ENCODE measurements at regions not wholly inside any gene's neighbourhood (a gene's known extent, or its start where the extent isn't known, plus 50 kb on each side); places are given as distances from the start of the nearest gene placed in this dataset.

DNA sequence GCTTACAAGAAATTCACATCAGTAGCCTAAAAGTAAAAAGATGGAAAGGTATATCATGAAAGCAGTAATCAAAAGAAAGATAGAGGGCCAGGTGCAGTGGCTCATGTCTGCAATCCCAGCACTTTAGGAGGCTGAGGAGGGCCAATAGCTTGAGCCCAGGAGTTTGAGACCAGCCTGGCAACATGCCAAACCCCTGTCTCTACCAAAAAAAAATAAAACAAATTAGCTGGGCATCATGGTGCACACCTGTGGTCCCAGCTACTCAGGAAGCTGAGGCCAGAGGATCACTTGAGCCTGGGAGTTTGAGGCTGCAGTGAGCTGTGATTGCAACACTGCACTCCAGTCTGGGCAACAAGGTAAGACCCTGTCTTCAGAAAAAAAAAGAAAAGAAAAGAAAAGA, 55.5 kb downstream of the GSPT2 start:
- H3K27me3 Mint-ChIP-seq (ENCODE audit: unreplicated experiment): no peaks in the 10 kb centered on the region
- H3K9me3 Mint-ChIP-seq (ENCODE audit: unreplicated experiment): no peaks in the 10 kb centered on the region
- H3K27ac Mint-ChIP-seq (ENCODE audit: unreplicated experiment): no peak overlapping the region
- H3K4me1 Mint-ChIP-seq (ENCODE audit: unreplicated experiment): peaks cover 4% of the 10 kb centered on the region
- H3K4me3 Mint-ChIP-seq (ENCODE audit: unreplicated experiment): no peak overlapping the region
- H3K36me3 Mint-ChIP-seq (ENCODE audit: low read depth, unreplicated experiment): no peaks in the 10 kb centered on the region
- no peak for DNase-seq (ENCODE audit: low spot score)
- TF ChIP-seq, protein P1, sequence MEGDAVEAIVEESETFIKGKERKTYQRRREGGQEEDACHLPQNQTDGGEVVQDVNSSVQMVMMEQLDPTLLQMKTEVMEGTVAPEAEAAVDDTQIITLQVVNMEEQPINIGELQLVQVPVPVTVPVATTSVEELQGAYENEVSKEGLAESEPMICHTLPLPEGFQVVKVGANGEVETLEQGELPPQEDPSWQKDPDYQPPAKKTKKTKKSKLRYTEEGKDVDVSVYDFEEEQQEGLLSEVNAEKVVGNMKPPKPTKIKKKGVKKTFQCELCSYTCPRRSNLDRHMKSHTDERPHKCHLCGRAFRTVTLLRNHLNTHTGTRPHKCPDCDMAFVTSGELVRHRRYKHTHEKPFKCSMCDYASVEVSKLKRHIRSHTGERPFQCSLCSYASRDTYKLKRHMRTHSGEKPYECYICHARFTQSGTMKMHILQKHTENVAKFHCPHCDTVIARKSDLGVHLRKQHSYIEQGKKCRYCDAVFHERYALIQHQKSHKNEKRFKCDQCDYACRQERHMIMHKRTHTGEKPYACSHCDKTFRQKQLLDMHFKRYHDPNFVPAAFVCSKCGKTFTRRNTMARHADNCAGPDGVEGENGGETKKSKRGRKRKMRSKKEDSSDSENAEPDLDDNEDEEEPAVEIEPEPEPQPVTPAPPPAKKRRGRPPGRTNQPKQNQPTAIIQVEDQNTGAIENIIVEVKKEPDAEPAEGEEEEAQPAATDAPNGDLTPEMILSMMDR (IDR thresholded peaks at IDR 0.05; ENCODE audit: unreplicated experiment): no peak

GRCh38 chrX:51802917-51803688, 59.9 kb downstream of the GSPT2 start:
- Mint-ChIP-seq H3K27me3 (ENCODE audit: unreplicated experiment) (no peaks in the 10 kb centered on the region), H3K9me3 (ENCODE audit: unreplicated experiment) (no peaks in the 10 kb centered on the region)
- DNase-seq (ENCODE audit: low spot score): peak; percentile 19

DNA sequence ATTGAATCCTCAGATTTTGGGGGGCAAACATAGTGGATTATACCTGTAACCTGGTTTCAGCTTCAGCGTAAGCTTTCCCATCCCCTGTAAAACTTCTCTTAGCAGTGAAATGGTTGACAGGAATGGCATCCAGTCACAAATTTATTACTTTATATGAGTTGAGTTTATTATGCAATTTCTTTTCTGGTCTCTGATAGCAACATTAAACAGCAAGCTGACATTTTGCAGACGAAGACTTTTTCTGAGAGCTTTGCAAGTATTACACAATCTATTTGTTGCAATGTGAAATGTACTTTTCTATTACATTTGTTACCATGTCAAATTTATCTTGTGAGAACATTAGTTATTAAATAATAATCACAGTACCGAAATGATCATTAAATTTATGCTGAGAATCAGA, 60.6 kb downstream of the GSPT2 start:
- H3K27ac Mint-ChIP-seq (ENCODE audit: unreplicated experiment): no peak overlapping the region
- H3K36me3 Mint-ChIP-seq (ENCODE audit: low read depth, unreplicated experiment): no peaks in the 10 kb centered on the region
- H3K9me3 Mint-ChIP-seq (ENCODE audit: unreplicated experiment): no peaks in the 10 kb centered on the region
- no peaks in the 10 kb centered on the region for H3K27me3 Mint-ChIP-seq (ENCODE audit: unreplicated experiment)
- TF ChIP-seq, protein P1 (IDR thresholded peaks at IDR 0.05; ENCODE audit: unreplicated experiment): no peak
- no peak overlapping the region for H3K4me3 Mint-ChIP-seq (ENCODE audit: unreplicated experiment)
- H3K4me1 Mint-ChIP-seq (ENCODE audit: unreplicated experiment): peaks cover 4% of the 10 kb centered on the region
- no peak for DNase-seq (ENCODE audit: low spot score)

More at GRCh38 chrX:51802917-51803688, 59.9 kb downstream of the GSPT2 start:
- Mint-ChIP-seq H3K27ac (ENCODE audit: unreplicated experiment) (peak overlapping the region; percentile 91), H3K4me1 (ENCODE audit: unreplicated experiment) (peaks cover 4% of the 10 kb centered on the region), H3K36me3 (ENCODE audit: low read depth, unreplicated experiment) (no peaks in the 10 kb centered on the region), H3K4me3 (ENCODE audit: unreplicated experiment) (peak overlapping the region; percentile 98)
- TF ChIP-seq, protein P1 (IDR thresholded peaks at IDR 0.05; ENCODE audit: unreplicated experiment): no peak

- Mint-ChIP-seq H3K4me3 (ENCODE audit: unreplicated experiment) (no peak overlapping the region), H3K27ac (ENCODE audit: unreplicated experiment) (no peak overlapping the region), H3K4me1 (ENCODE audit: unreplicated experiment) (peaks cover 4% of the 10 kb centered on the region), H3K36me3 (ENCODE audit: low read depth, unreplicated experiment) (no peaks in the 10 kb centered on the region), H3K9me3 (ENCODE audit: unreplicated experiment) (no peaks in the 10 kb centered on the region), H3K27me3 (ENCODE audit: unreplicated experiment) (no peaks in the 10 kb centered on the region)
- TF ChIP-seq, protein P1 (IDR thresholded peaks at IDR 0.05; ENCODE audit: unreplicated experiment): peak; percentile 61
- no peak for DNase-seq (ENCODE audit: low spot score)
Observed at GRCh38 chrX:51804741-51805140, 61.5 kb downstream of the GSPT2 start.

DNA sequence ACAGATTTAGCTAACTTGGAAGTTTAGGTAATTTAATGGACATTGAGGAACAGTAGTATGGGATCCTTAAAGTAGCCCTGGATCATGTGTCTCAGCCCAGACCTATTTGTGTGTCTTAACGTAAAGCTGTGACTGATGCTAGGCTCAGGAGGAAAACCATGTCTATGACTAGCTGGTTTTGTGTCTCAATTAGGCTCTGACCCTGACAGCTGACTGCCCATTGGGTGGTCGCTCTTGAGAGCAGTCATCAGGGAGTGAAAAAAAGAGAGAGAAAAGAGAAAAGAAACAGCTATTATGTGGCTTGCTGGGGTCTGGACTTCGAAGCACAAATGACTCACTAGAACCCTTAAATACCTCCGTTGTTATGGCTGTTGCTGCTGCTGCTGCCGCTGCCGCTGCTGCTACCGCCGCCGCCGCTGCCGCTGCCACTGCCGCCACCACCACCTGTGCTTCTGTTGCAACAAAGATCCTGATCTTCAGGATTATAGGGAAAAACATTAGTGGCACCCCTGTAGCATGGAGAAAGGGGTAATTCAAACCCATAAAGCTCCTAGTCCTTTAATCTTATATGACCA, 70.7 kb downstream of the GSPT2 start:
- Mint-ChIP-seq H3K4me3 (ENCODE audit: unreplicated experiment) (no peak overlapping the region), H3K4me1 (ENCODE audit: unreplicated experiment) (no peaks in the 10 kb centered on the region), H3K27ac (ENCODE audit: unreplicated experiment) (no peak overlapping the region), H3K9me3 (ENCODE audit: unreplicated experiment) (no peaks in the 10 kb centered on the region), H3K27me3 (ENCODE audit: unreplicated experiment) (no peaks in the 10 kb centered on the region), H3K36me3 (ENCODE audit: low read depth, unreplicated experiment) (no peaks in the 10 kb centered on the region)
- TF ChIP-seq, protein P1 (IDR thresholded peaks at IDR 0.05; ENCODE audit: unreplicated experiment): no peak
- DNase-seq (ENCODE audit: low spot score): no peak
